AG04449 (cell line): ENCODE measurements at regions not wholly inside any gene's neighbourhood (a gene's known extent, or its start where the extent isn't known, plus 50 kb on each side); places are given as distances from the start of the nearest gene placed in this dataset.

Source experiments
- CTCF ChIA-PET: fragments of 350-600 bp; formaldehyde crosslinking; extraction: SDS; loops from one replicate; lab custom pipeline; 2021; ENCODE audit warnings: antibody characterized with exemption; lab: Yijun Ruan, JAX
- POLR2A ChIA-PET: fragments of 400-600, 350-600 bp; formaldehyde crosslinking; extraction: SDS; loops from one replicate; lab custom pipeline; 2020; ENCODE audit warnings: antibody characterized with exemption, inconsistent platforms; lab: Yijun Ruan, JAX
- DNase-seq: peaks from one replicate; pipeline ENCODE4 v3.0.0-alpha.2; 2010; ENCODE audit warnings: low read depth, low spot score
- H3K4me3 ChIP-seq: 2 replicates; pipeline ENCODE4 v1.5.1; 2011; ENCODE audit warnings: low read depth, mild to moderate bottlenecking, control low read depth, low read length
- TF ChIP-seq, protein P1 (sequence below): IDR thresholded peaks from one replicate; pipeline ENCODE4 v1.5.1; 2011; ENCODE audit warnings: mild to moderate bottlenecking, moderate library complexity, low read length, control low read depth, inconsistent platforms; ENCODE audit not compliant: insufficient read depth; ENCODE audit errors: missing control alignments

DNA sequence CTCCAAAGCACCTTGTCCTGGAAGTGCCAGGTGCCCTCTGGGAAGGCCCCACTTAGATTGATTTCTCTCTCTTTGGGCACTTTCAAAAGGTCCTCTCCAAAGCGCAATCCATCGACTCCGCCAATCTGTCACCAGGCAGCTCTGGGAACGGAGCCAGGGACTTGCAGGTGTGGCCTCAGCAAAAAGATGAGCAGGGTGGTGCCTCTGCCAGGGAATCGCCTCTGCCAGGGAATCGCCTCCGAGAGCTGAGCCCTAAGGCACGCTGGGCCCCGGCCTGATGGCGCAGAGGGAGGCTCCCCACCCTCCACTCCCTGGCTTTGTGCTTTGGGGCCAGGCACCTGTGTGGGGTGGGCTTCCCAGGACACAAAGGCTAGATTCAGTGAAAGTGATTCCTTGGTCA is 1391.3 kb downstream of the TBC1D22A start:
- TF ChIP-seq, protein P1, sequence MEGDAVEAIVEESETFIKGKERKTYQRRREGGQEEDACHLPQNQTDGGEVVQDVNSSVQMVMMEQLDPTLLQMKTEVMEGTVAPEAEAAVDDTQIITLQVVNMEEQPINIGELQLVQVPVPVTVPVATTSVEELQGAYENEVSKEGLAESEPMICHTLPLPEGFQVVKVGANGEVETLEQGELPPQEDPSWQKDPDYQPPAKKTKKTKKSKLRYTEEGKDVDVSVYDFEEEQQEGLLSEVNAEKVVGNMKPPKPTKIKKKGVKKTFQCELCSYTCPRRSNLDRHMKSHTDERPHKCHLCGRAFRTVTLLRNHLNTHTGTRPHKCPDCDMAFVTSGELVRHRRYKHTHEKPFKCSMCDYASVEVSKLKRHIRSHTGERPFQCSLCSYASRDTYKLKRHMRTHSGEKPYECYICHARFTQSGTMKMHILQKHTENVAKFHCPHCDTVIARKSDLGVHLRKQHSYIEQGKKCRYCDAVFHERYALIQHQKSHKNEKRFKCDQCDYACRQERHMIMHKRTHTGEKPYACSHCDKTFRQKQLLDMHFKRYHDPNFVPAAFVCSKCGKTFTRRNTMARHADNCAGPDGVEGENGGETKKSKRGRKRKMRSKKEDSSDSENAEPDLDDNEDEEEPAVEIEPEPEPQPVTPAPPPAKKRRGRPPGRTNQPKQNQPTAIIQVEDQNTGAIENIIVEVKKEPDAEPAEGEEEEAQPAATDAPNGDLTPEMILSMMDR, result no peak
- H3K4me3 ChIP-seq, result no peak overlapping the region
- ChIA-PET POLR2A (no interaction called here), CTCF (no interaction called here)
- DNase-seq, result no peak

DNA sequence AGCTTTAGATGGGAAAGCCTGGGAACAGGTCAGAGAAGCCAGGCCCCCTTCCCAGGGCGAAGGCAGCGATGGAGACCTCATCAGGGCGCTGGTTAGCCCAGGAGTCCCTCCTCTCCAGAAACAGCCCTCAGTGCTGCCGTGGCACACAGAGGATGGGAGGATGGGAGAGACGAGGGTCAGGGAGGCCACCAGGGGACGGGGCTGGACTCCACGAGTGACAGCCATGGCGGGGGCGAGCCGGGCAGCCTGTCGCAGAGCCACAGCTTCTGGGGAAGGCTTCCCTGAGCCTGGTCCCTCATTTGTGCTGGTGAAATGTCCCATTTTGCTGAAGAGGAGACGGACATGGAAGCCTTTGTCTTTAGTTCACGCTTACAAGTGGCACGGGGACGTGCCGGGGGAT is 1390.5 kb downstream of the TBC1D22A start:
- no peak for DNase-seq
- TF ChIP-seq, protein P1, result no peak
- ChIA-PET CTCF (no interaction called here), POLR2A (no interaction called here)
- no peak overlapping the region for H3K4me3 ChIP-seq

DNA sequence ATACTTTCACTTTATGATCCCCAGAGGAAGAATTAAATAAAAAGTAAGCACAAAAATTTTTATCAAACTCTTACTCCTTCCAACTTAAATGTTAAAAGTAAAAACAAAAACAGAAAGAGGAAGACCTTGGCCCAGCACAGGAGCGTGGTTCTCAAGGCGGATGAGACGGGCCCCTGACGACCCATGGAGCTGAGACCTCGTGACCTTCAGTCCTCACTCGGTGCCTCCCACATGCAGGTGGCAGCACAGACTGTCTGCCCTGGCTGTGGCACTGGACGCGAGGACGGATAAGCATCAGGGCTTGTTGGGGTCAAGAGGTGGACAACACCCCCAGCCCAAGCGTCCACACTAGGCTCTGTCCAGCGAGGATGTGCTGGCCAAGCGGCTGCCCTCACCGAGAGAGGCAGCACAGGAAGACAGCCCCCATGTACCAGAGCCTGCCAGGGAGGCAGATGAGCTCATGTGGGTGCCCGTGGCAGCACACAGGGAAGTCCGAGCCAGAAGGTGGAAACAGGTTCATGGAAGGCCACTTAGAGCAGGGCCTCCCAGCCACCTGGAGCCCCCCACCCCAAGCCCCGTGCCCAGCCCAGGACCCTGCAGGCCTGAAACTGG is 1389.8 kb downstream of the TBC1D22A start:
- DNase-seq, result no peak
- H3K4me3 ChIP-seq, result no peak overlapping the region
- TF ChIP-seq, protein P1, result no peak
- ChIA-PET POLR2A (no interaction called here), CTCF (no interaction called here)

DNA sequence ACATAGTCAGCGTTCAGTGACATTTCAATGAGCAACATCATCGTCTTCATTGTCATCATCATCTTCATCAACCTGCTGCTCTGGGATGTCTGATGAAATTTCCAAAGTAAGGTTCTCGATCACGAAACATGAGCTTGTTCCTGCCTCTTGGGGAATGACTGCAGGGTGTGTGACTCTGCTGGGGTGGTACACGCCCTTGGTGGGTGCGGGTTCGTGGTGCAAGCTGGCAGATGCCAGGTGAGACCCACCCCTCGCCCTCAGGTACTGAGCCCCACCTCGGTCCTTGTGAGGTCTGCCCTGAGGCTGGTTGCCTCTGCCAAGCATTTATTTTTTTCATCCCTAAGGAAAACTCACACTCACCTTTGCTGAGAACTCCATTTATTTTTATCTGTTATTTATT is 1389.2 kb downstream of the TBC1D22A start:
- TF ChIP-seq, protein P1, result no peak
- H3K4me3 ChIP-seq, result no peak overlapping the region
- ChIA-PET CTCF (no interaction called here), POLR2A (no interaction called here)
- no peak for DNase-seq

DNA sequence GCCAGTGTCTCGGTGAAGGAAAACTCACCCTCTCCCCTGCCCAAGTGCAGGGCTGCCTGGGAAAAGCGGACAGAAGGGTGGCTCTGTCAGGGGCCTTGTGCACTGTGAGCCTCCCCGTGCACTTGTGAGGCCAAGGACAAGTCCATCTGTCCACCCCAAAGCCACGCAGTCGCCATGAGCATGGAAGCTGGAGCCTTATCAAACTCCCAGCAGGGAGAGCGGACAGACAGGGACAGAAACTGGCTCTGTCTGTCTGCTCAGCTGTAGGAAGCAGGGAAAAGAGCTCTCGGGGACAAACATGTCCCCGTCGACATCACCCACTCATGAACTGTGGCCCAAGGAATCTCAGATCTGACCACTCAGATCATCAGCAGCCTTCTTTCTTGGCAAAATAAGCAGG is 1385.4 kb downstream of the TBC1D22A start:
- POLR2A ChIA-PET, result no interaction called here
- CTCF ChIA-PET, result no interaction called here
- TF ChIP-seq, protein P1, result no peak

DNA sequence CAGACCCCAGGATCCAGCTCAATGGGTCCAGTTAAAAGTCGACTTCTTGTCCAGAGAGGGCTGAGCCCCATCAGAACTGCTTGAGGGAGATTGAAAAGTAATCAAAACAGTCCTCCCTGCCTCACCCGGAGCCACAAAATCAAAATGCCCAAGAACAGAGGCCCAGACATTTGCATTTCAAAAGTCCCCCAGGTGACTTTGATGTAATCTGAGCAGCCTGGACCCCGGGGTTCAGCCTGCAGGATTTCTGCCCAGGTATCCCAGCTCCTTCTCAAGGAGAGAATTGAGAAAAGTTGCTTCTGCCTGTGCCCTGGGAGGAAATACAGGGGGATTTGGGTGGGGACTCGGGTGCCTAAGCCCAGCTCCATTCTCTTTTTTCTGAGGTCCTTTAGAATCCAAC is 1385.0 kb downstream of the TBC1D22A start:
- DNase-seq, result no peak
- no peak overlapping the region for H3K4me3 ChIP-seq
- CTCF ChIA-PET, result no interaction called here
- POLR2A ChIA-PET, result no interaction called here
- TF ChIP-seq, protein P1, result no peak

More for the DNA sequence above, 1385.4 kb downstream of the TBC1D22A start:
- DNase-seq, result no peak
- H3K4me3 ChIP-seq, result no peak overlapping the region
